ENCODE measurements at regions not wholly inside any gene's neighbourhood (a gene's known extent, or its start where the extent isn't known, plus 50 kb on each side); places are given as distances from the start of the nearest gene placed in this dataset.
"Not testable (repeated sequence)": the region's sequence is repeated elsewhere in the genome, so short reads cannot be mapped to it uniquely, and the experiment has no call there.

- TF ChIP-seq CTCF (conservative IDR thresholded peaks at IDR 0.05; ENCODE audit: low read depth, low read length): peak; percentile 21
- no peak overlapping the region for H3K4me3 ChIP-seq (ENCODE audit: low read depth, low read length)
- DNase-seq (ENCODE audit: low read depth): peak; percentile 25
These were observed 670.1 kb upstream of the LCORL start for GRCh38 chr4:18691431-18692200.

DNA sequence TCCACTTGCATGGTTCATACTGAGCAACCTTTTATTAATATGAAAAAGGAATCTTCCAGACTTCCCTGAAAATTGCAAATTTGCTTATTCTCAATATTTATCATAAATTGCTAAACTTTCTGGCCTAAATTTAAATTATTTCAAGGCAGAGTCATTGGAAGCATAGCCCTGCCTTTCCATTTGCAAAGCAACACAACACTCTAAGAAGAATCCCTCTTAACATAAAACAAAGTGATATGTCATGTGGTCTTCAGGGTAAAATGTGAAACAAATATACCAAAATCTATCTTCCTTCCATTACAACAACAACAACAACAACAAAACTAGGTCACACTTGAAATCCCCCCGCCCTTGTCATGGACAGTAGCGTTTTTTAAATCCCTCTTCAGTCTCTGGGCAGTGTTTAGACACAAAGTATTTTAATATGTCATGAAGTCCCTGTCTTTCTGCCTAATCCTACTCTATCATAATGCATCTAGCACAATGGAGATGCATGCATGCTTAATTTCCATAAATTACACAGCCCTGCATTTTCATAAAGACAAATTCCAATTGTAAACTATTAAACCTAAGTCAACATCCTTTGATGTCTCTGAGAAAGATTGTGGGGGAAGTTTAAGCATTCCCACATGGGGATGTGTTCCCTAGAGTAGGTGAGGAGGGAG, 668.9 kb upstream of the LCORL start:
- H3K4me3 ChIP-seq (ENCODE audit: low read depth, low read length): no peak overlapping the region
- no peak for DNase-seq (ENCODE audit: low read depth)
- TF ChIP-seq CTCF (conservative IDR thresholded peaks at IDR 0.05; ENCODE audit: low read depth, low read length): no peak

DNA sequence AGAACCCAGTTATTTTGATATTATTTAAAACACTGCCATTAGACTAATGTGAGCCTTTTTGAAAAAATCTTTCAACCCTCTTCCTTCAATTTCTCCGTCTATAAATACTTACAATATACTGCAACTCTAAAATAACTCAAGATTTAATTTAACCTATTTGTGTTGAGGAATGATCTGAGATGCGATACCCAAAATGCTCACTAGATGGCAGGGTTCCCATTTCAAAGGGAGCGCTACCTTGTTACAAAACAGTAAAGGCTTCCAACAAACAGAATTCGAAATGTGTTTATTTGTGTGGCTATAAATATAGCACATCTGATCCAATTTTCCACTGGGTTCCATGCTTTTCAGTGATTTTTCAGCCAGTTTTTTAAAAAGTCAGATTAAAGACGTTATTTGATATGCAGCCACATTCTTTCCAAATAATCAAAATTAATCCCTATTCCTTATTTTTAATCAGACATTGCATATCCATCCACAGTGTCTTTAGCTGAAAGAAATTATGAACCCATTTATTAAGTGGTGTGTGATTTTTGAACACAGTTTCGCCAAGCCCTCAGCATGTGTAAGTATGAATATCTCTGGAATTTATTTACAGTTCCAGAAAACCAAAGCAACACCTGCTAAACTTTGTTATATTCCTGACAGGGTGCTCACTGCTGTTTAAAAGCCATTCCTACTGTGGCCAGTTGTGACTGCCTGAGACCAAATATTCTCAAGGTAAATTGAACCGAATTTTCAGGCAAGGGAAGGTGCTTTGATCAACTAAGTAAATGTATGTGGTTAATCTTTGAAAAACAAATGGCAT, 668.0 kb upstream of the LCORL start:
- peak; percentile 84 for TF ChIP-seq CTCF (conservative IDR thresholded peaks at IDR 0.05; ENCODE audit: low read depth, low read length)
- peak; percentile 86 for DNase-seq (ENCODE audit: low read depth)
- H3K4me3 ChIP-seq (ENCODE audit: low read depth, low read length): no peak overlapping the region

GRCh38 chr4:18688351-18688750, 666.8 kb upstream of the LCORL start:
- DNase-seq (ENCODE audit: low read depth): not testable (repeated sequence)

DNA sequence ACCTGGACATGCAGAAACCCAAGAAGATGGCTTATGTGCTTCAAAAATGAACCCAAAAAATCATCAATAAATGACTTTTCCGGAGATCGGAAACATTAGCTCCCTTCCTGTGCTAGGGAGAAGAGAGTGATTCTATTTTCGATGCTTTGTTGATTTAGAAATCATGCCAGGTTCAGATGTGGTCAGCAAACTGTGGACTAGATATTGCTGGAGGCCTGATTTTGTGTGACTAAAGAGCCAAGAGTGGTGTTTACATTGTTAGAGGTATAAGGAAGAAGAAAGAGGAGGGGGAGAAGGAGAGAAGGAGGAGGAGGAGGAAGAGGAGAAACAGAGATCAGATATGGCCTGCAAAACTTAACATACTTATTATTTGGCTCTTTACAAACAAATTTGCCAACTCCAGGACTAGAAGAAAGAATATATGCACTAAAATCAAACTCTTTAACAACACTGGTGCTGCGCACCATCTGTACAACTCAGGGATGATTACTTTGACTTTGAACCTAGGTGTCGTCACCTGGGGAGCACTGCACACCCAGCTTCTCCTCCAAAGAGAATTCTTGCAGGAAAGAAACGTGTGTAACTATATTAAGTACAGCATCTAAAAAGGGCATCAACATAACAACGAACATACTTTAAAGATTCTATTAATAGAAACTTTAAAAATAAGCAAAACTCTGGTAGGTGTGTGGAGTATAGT, 664.9 kb upstream of the LCORL start:
- no peak overlapping the region for H3K4me3 ChIP-seq (ENCODE audit: low read depth, low read length)
- no peak for TF ChIP-seq CTCF (conservative IDR thresholded peaks at IDR 0.05; ENCODE audit: low read depth, low read length)
- DNase-seq (ENCODE audit: low read depth): peak; percentile 46

More at GRCh38 chr4:18688351-18688750, 666.8 kb upstream of the LCORL start:
- H3K4me3 ChIP-seq (ENCODE audit: low read depth, low read length): not testable (repeated sequence)

- DNase-seq (ENCODE audit: low read depth): no peak
- no peak overlapping the region for H3K4me3 ChIP-seq (ENCODE audit: low read depth, low read length)
- TF ChIP-seq CTCF (conservative IDR thresholded peaks at IDR 0.05; ENCODE audit: low read depth, low read length): no peak
These were observed 663.4 kb upstream of the LCORL start for GRCh38 chr4:18684932-18685331.

DNA sequence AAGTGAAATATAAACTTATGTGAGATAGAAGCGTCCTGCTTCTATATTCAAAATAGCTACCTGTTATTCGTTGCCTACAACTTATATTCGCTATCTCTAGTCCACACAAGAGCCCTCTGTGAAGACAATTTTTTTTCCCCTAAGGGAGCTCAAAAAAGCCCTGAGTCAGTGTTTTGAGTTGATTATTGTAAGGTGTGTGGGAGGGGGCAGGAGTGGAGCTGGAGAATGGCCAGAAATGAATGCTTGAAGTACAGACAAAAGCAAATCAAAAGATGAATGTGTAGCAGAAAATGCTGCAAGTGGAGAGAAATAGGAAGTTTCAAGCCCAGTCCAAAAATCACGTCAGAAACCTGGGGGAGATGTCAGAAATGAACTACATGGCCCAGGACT, 655.0 kb upstream of the LCORL start:
- H3K4me3 ChIP-seq (ENCODE audit: low read depth, low read length): no peak overlapping the region
- no peak for TF ChIP-seq CTCF (conservative IDR thresholded peaks at IDR 0.05; ENCODE audit: low read depth, low read length)
- no peak for DNase-seq (ENCODE audit: low read depth)

Measured in choroid plexus epithelial cell (primary cell).